ENCODE measurements at regions not wholly inside any gene's neighbourhood (a gene's known extent, or its start where the extent isn't known, plus 50 kb on each side); places are given as distances from the start of the nearest gene placed in this dataset.

DNA sequence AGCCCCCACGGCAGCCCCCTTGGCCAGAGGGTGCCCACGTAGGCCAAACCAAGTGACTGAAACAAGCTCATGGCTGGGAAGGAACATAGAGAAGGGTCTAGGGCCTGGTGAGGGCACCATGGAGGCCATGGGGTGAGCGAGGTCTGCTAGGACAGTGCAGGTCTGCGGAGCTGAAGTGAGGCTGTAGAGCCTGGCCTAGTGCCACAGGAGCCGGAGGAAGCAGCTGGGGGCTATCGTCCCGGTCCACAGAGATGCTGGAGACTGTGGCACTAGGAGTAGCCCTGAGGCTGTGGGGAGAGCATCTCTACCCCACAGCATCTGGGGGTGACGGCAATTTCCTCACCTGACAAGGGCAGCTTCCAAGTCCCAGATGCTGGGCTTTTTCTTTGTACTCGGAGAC, 150.3 kb downstream of the ZNF22 start:
- no TSS peak for BruUV-seq (replicated peaks)
- no peaks in the 10 kb centered on the region for H3K9me3 ChIP-seq (replicated peaks; ENCODE audit: control insufficient read depth, insufficient read depth, low read depth, low read length)
- no peaks in the 10 kb centered on the region for H3K36me3 ChIP-seq (ENCODE audit: control insufficient read depth, insufficient read depth, low read length)
- H3K9me1 ChIP-seq (ENCODE audit: control insufficient read depth, insufficient read depth, low read length): no peaks in the 10 kb centered on the region
- H3K4me1 ChIP-seq (replicated peaks in 1 of 2; ENCODE audit: control insufficient read depth in 2 of 2, insufficient read depth in 2 of 2, low read length in 2 of 2): peaks cover 0 to 5% of the 10 kb centered on the region in 2 experiments; a peak in 2 of 5 replicates
- POLR2A ChIA-PET: interaction anchor here (0.6 to 0.9 kb wide), 2 partner anchors 26 to 254 kb away, joined by 3 read pairs; no protein-coding TSS in a partner anchor
- no peak overlapping the region for H3K9ac ChIP-seq (ENCODE audit: insufficient read depth in 1 of 2, low read depth in 2 of 2, low read length in 2 of 2)
- H4K20me1 ChIP-seq (replicated peaks; ENCODE audit: control insufficient read depth, insufficient read depth, low read length): no peaks in the 10 kb centered on the region; the same call in 1 of the 2 replicates
- no peak overlapping the region for H3K27ac ChIP-seq (ENCODE audit: extremely low read depth, low read depth, low read length)
- peaks cover 0 to 11% of the 10 kb centered on the region in 2 experiments; a peak in 2 of 5 replicates for H3K27me3 ChIP-seq (ENCODE audit: control insufficient read depth in 2 of 2, insufficient read depth in 2 of 2, low read length in 2 of 2)
- WGBS (ENCODE audit: insufficient coverage, low coverage, missing lambda C conversion rate): 31% methylated on average over 9 of the region's 9 CpGs
- no peak overlapping the region for H3K4me3 ChIP-seq
- ATAC-seq: 0 out of 3 replicates have a peak, but pooled peaks have one; percentile 17
- no peak for DNase-seq (ENCODE audit: extremely low read depth in 1 of 4, low spot score in 3 of 4)
- H3K79me2 ChIP-seq (ENCODE audit: control insufficient read depth, insufficient read depth, low read length): no peaks in the 10 kb centered on the region
- H2AFZ ChIP-seq (ENCODE audit: low read depth, low read length): no peak overlapping the region; the same call in 1 of the 2 replicates
- intact Hi-C loops (cut with micrococcal nuclease): no loop called here
- no peak overlapping the region for H3K4me2 ChIP-seq (ENCODE audit: insufficient read depth, low read length)
- in situ Hi-C loops (cut with MboI): no loop called here
- FAIRE-seq: no peak
- CTCF ChIA-PET (ENCODE audit: low intra/inter-chr PET ratio): interaction anchor here (0.6 kb wide), 1 partner anchor 873 kb away, joined by 3 read pairs; no protein-coding TSS in a partner anchor
- no peak for TF ChIP-seq PCBP1 (IDR thresholded peaks at IDR 0.05; ENCODE audit: low read depth, low read length, poor library complexity, severe bottlenecking)
- TF ChIP-seq, protein P1, sequence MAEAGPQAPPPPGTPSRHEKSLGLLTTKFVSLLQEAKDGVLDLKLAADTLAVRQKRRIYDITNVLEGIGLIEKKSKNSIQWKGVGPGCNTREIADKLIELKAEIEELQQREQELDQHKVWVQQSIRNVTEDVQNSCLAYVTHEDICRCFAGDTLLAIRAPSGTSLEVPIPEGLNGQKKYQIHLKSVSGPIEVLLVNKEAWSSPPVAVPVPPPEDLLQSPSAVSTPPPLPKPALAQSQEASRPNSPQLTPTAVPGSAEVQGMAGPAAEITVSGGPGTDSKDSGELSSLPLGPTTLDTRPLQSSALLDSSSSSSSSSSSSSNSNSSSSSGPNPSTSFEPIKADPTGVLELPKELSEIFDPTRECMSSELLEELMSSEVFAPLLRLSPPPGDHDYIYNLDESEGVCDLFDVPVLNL (CRISPR knock-in tag; IDR thresholded peaks at IDR 0.05; ENCODE audit: low read depth): no peak
- TF ChIP-seq MTA2 (IDR thresholded peaks at IDR 0.05; ENCODE audit: low read depth): no peak
- TF ChIP-seq, protein P2, sequence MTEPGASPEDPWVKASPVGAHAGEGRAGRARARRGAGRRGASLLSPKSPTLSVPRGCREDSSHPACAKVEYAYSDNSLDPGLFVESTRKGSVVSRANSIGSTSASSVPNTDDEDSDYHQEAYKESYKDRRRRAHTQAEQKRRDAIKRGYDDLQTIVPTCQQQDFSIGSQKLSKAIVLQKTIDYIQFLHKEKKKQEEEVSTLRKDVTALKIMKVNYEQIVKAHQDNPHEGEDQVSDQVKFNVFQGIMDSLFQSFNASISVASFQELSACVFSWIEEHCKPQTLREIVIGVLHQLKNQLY (CRISPR knock-in tag; conservative IDR thresholded peaks at IDR 0.05): no peak
- TF ChIP-seq EP300 (IDR thresholded peaks at IDR 0.05; ENCODE audit: low read length): no peak
- no peak for TF ChIP-seq MECOM (CRISPR knock-in tag; IDR thresholded peaks at IDR 0.05)
- no peak for TF ChIP-seq ZNF146 (CRISPR knock-in tag; IDR thresholded peaks at IDR 0.05; ENCODE audit: unreplicated experiment)
- no peak for TF ChIP-seq ELF4 (CRISPR knock-in tag; IDR thresholded peaks at IDR 0.05)
- TF ChIP-seq, protein P3, sequence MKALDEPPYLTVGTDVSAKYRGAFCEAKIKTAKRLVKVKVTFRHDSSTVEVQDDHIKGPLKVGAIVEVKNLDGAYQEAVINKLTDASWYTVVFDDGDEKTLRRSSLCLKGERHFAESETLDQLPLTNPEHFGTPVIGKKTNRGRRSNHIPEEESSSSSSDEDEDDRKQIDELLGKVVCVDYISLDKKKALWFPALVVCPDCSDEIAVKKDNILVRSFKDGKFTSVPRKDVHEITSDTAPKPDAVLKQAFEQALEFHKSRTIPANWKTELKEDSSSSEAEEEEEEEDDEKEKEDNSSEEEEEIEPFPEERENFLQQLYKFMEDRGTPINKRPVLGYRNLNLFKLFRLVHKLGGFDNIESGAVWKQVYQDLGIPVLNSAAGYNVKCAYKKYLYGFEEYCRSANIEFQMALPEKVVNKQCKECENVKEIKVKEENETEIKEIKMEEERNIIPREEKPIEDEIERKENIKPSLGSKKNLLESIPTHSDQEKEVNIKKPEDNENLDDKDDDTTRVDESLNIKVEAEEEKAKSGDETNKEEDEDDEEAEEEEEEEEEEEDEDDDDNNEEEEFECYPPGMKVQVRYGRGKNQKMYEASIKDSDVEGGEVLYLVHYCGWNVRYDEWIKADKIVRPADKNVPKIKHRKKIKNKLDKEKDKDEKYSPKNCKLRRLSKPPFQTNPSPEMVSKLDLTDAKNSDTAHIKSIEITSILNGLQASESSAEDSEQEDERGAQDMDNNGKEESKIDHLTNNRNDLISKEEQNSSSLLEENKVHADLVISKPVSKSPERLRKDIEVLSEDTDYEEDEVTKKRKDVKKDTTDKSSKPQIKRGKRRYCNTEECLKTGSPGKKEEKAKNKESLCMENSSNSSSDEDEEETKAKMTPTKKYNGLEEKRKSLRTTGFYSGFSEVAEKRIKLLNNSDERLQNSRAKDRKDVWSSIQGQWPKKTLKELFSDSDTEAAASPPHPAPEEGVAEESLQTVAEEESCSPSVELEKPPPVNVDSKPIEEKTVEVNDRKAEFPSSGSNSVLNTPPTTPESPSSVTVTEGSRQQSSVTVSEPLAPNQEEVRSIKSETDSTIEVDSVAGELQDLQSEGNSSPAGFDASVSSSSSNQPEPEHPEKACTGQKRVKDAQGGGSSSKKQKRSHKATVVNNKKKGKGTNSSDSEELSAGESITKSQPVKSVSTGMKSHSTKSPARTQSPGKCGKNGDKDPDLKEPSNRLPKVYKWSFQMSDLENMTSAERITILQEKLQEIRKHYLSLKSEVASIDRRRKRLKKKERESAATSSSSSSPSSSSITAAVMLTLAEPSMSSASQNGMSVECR (CRISPR knock-in tag; IDR thresholded peaks at IDR 0.05): no peak
- TF ChIP-seq TRIM28 (IDR thresholded peaks at IDR 0.05): no peak
- TF ChIP-seq MCM7 (IDR thresholded peaks at IDR 0.05): no peak
- TF ChIP-seq, protein P4, sequence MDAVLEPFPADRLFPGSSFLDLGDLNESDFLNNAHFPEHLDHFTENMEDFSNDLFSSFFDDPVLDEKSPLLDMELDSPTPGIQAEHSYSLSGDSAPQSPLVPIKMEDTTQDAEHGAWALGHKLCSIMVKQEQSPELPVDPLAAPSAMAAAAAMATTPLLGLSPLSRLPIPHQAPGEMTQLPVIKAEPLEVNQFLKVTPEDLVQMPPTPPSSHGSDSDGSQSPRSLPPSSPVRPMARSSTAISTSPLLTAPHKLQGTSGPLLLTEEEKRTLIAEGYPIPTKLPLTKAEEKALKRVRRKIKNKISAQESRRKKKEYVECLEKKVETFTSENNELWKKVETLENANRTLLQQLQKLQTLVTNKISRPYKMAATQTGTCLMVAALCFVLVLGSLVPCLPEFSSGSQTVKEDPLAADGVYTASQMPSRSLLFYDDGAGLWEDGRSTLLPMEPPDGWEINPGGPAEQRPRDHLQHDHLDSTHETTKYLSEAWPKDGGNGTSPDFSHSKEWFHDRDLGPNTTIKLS (IDR thresholded peaks at IDR 0.05; ENCODE audit: borderline replicate concordance, low read depth): no peak
- no peak for TF ChIP-seq TSC22D4 (tag; IDR thresholded peaks at IDR 0.05)

All from K562 (cell line).